HepG2 (cell line): ENCODE measurements at regions not wholly inside any gene's neighbourhood (a gene's known extent, or its start where the extent isn't known, plus 50 kb on each side); places are given as distances from the start of the nearest gene placed in this dataset.

Source experiments
- ATAC-seq: fragments of 200-7000 bp; cut with Tn5 transposase; 3 replicates; pipeline ENCODE4 v1.9.1; 2020; ENCODE audit warnings: mild to moderate bottlenecking, moderate library complexity
- BruUV-seq: library from RNA; stranded (reverse); fragments of 400-500 nt; replicated peaks from 2 replicates; lab custom pipeline; 2021; lab: Mats Ljungman, UMichigan
- CTCF ChIA-PET: fragments of 300-600 bp; formaldehyde crosslinking; extraction: SDS; loops from one replicate; lab custom pipeline; 2021; ENCODE audit warnings: low total read pairs, inconsistent platforms, low intra/inter-chr PET ratio; lab: Yijun Ruan, JAX
- POLR2A ChIA-PET: fragments of 350-600 bp; sonication (Branson Sonifier 250); formaldehyde crosslinking; loops from one replicate; lab custom pipeline; 2020; ENCODE audit warnings: antibody characterized with exemption, inconsistent platforms; lab: Yijun Ruan, JAX
- DNase-seq: peaks from one replicate; pipeline ENCODE4 v3.0.0-alpha.2; 2015; ENCODE audit warnings: low spot score
- FAIRE-seq: peaks from 3 replicates; lab custom pipeline; 2011; peaks lifted over from hg19 to GRCh38; lab: Jason Lieb, UNC
- H2AFZ ChIP-seq: one replicate; pipeline ENCODE4 v1.6.1; 2011; ENCODE audit warnings: low read length, inconsistent platforms
- H3K27ac ChIP-seq: fragments of 300-600 bp; 3 replicates; pipeline ENCODE4 v1.8.0; 2011; ENCODE audit warnings: mixed run types, mild to moderate bottlenecking, mixed read lengths, low read length, inconsistent platforms; ENCODE audit not compliant: insufficient read depth; ENCODE audit errors: extremely low read length
- H3K27me3 ChIP-seq, 2 experiments: fragments of 200-600 bp in 1 of 2; 2 replicates in 1 of 2; 3 replicates in 1 of 2; pipeline versions ENCODE4 v1.6.0 to v1.8.0; 2011; ENCODE audit warnings: low read length in 2 of 2, mild to moderate bottlenecking in 2 of 2, moderate library complexity in 2 of 2, inconsistent platforms in 1 of 2; ENCODE audit not compliant: insufficient read depth in 2 of 2, control insufficient read depth in 1 of 2
- H3K36me3 ChIP-seq, 2 experiments: fragments of 200-600 bp in 1 of 2; replicated peaks in 1 of 2; 2 replicates in 1 of 2; 3 replicates in 1 of 2; pipeline versions ENCODE4 v1.5.1 to v1.8.0; 2011; ENCODE audit warnings: low read length in 2 of 2, inconsistent platforms in 1 of 2; ENCODE audit not compliant: insufficient read depth in 2 of 2, control insufficient read depth in 1 of 2
- H3K4me1 ChIP-seq: 2 replicates; pipeline ENCODE4 v1.5.1; 2012; ENCODE audit warnings: low read length, inconsistent platforms; ENCODE audit not compliant: insufficient read depth
- H3K4me2 ChIP-seq: 2 replicates; pipeline ENCODE4 v1.6.0; 2011; ENCODE audit warnings: low read depth, low read length, inconsistent platforms
- H3K4me3 ChIP-seq, 3 experiments: fragments of 200-600 bp in 1 of 3; sonication (generic), shearing (Covaris generic) in 1 of 3; replicated peaks in 1 of 3; 2 replicates each; pipeline ENCODE4 v1.5.1; 2011 to 2016; ENCODE audit warnings: low read length in 3 of 3, inconsistent platforms in 2 of 3, low read depth in 2 of 3, mild to moderate bottlenecking in 2 of 3, control low read depth in 1 of 3, mixed read lengths in 1 of 3; ENCODE audit not compliant: insufficient read depth in 1 of 3
- H3K79me2 ChIP-seq: one replicate; pipeline ENCODE4 v1.6.1; 2011; ENCODE audit warnings: low read length, inconsistent platforms; ENCODE audit not compliant: insufficient read depth
- H3K9ac ChIP-seq: 2 replicates; pipeline ENCODE4 v1.6.0; 2011; ENCODE audit warnings: mild to moderate bottlenecking, low read depth, low read length, inconsistent platforms; ENCODE audit not compliant: insufficient read depth
- H3K9me3 ChIP-seq: 2 replicates; pipeline ENCODE4 v1.5.1; 2012; ENCODE audit warnings: mild to moderate bottlenecking, low read length
- H4K20me1 ChIP-seq: 2 replicates; pipeline ENCODE4 v1.6.0; 2011; ENCODE audit warnings: inconsistent platforms, mild to moderate bottlenecking, low read length, moderate library complexity; ENCODE audit not compliant: insufficient read depth
- CREB1 ChIP-seq, 2 experiments: fragments of 450-650 bp in 1 of 2; IDR thresholded peaks; 2 replicates each; pipeline ENCODE4 v1.6.1; 2016 to 2017; ENCODE audit warnings: control low read depth in 1 of 2, mild to moderate bottlenecking in 1 of 2, missing compliant biosample characterization in 1 of 2, missing genetic modification characterization in 1 of 2
- GFI1 ChIP-seq: sonication (generic); formaldehyde crosslinking; IDR thresholded peaks from 2 replicates; pipeline ENCODE4 v1.5.0; 2020; ENCODE audit warnings: missing genetic modification reagents, mild to moderate bottlenecking, borderline replicate concordance
- HES4 ChIP-seq: sonication (generic); formaldehyde crosslinking; IDR thresholded peaks from 2 replicates; pipeline ENCODE4 v1.9.0; 2021; ENCODE audit warnings: mild to moderate bottlenecking, missing genetic modification reagents, borderline replicate concordance
- IKZF4 ChIP-seq: sonication (generic); formaldehyde crosslinking; IDR thresholded peaks from 2 replicates; pipeline ENCODE4 v1.5.1; 2020; ENCODE audit warnings: borderline replicate concordance, mild to moderate bottlenecking, low read depth, missing genetic modification reagents; ENCODE audit errors: not compliant biosample characterization
- MEIS2 ChIP-seq: sonication (generic); formaldehyde crosslinking; IDR thresholded peaks from 2 replicates; pipeline ENCODE4 v1.9.0; 2021; ENCODE audit warnings: mild to moderate bottlenecking, missing genetic modification reagents
- PHB2 ChIP-seq: fragments of 450-650 bp; IDR thresholded peaks from 2 replicates; pipeline ENCODE4 v1.6.1; 2018; ENCODE audit not compliant: partially characterized antibody
- PHF5A ChIP-seq: IDR thresholded peaks from one replicate; pipeline ENCODE4 v1.6.1; 2018; ENCODE audit warnings: low read depth, missing genetic modification reagents; ENCODE audit not compliant: unreplicated experiment
- RBAK ChIP-seq: sonication (generic); formaldehyde crosslinking; IDR thresholded peaks from 2 replicates; pipeline ENCODE4 v1.5.1; 2020; ENCODE audit warnings: mild to moderate bottlenecking, missing genetic modification reagents
- RFX3 ChIP-seq: IDR thresholded peaks from 2 replicates; pipeline ENCODE4 v1.6.1; 2016; ENCODE audit warnings: missing biosample characterization, missing genetic modification reagents
- TOE1 ChIP-seq: sonication (generic); formaldehyde crosslinking; IDR thresholded peaks from 2 replicates; pipeline ENCODE4 v1.4.0; 2020; ENCODE audit warnings: mild to moderate bottlenecking, missing genetic modification reagents
- ZBTB8A ChIP-seq: sonication (generic); formaldehyde crosslinking; IDR thresholded peaks from 2 replicates; pipeline ENCODE4 v1.4.0; 2020; ENCODE audit warnings: mild to moderate bottlenecking, low read depth, missing genetic modification reagents, borderline replicate concordance
- ZNF34 ChIP-seq: sonication (generic); formaldehyde crosslinking; IDR thresholded peaks from 2 replicates; pipeline ENCODE4 v1.4.0; 2020; ENCODE audit warnings: mild to moderate bottlenecking, missing genetic modification reagents, borderline replicate concordance
- ZNF567 ChIP-seq: sonication (generic); formaldehyde crosslinking; IDR thresholded peaks from 2 replicates; pipeline ENCODE4 v1.8.1; 2023; ENCODE audit warnings: mild to moderate bottlenecking, missing genetic modification reagents, borderline replicate concordance
- ZNF703 ChIP-seq: sonication (generic); formaldehyde crosslinking; IDR thresholded peaks from 2 replicates; pipeline ENCODE4 v1.5.1; 2020; ENCODE audit warnings: missing genetic modification reagents, mild to moderate bottlenecking, moderate library complexity, borderline replicate concordance
- WGBS: methylation state at CpG from one replicate; pipeline ENCODE4 v1.1.6; 2017; ENCODE audit warnings: low lambda C conversion rate; 5-methylcytosine and 5-hydroxymethylcytosine counted together
- in situ Hi-C: cut with HindIII; loops from 2 replicates; pipeline ENCODE4 v1.10.0; 2017; ENCODE audit warnings: low pct_unique_long_range_greater_than_20kb; ENCODE audit not compliant: extremely low pct_ligation_motif_present
- intact Hi-C: fragments of 100-400 bp; cut with micrococcal nuclease; formaldehyde crosslinking; loops from one replicate; pipeline ENCODE4 v1.10.0; 2022; ENCODE audit not compliant: unreplicated experiment
- TF ChIP-seq, protein P1 (sequence below): IDR thresholded peaks from 2 replicates; pipeline ENCODE4 v1.6.1; 2012; ENCODE audit warnings: low read length, improper control_type of control experiment

- H3K27me3 ChIP-seq: no peaks in the 10 kb centered on the region
- in situ Hi-C loops (no loop called here), intact Hi-C loops (no loop called here)
- no peak for DNase-seq
- FAIRE-seq: no peak
- no peak overlapping the region for H3K4me2 ChIP-seq
- H3K4me3 ChIP-seq: no peak overlapping the region
- TF ChIP-seq RBAK (CRISPR knock-in tag) (no peak), PHF5A (no peak), ZNF567 (CRISPR knock-in tag) (no peak)
- TF ChIP-seq, all 625 proteins: peak for 0
- Histone ChIP-seq H4K20me1 (no peaks in the 10 kb centered on the region), H2AFZ (no peak overlapping the region), H3K36me3 (no peaks in the 10 kb centered on the region), H3K79me2 (no peaks in the 10 kb centered on the region), H3K9me3 (peaks cover 8% of the 10 kb centered on the region; the same call in 1 of the 2 replicates), H3K4me1 (no peaks in the 10 kb centered on the region), H3K27ac (no peak overlapping the region), H3K9ac (no peak overlapping the region)
- ChIA-PET POLR2A (no interaction called here), CTCF (no interaction called here)
- no peak for ATAC-seq
- BruUV-seq: no TSS peak
- WGBS: 4% methylated on average over 3 of the region's 3 CpGs
Observed at GRCh38 chr10:36455526-36456133, 669.8 kb upstream of the ANKRD30A start.

- H3K9me3 ChIP-seq: no peaks in the 10 kb centered on the region; the same call in 1 of the 2 replicates
- no peak overlapping the region for H3K9ac ChIP-seq
- H3K36me3 ChIP-seq: no peaks in the 10 kb centered on the region
- intact Hi-C loops: no loop called here
- 68% methylated on average over 4 of the region's 4 CpGs for WGBS
- POLR2A ChIA-PET: no interaction called here
- ATAC-seq: no peak
- no peak overlapping the region for H3K27ac ChIP-seq
- H4K20me1 ChIP-seq: no peaks in the 10 kb centered on the region
- BruUV-seq: no TSS peak
- no peak for TF ChIP-seq PHB2
- no peak for TF ChIP-seq CREB1 (IDR thresholded peaks at IDR 0.05)
- no peak for TF ChIP-seq CREB1 (CRISPR knock-in tag; IDR thresholded peaks at IDR 0.05)
- no peak for TF ChIP-seq MEIS2 (CRISPR knock-in tag)
- TF ChIP-seq TOE1 (CRISPR knock-in tag): no peak
- TF ChIP-seq GFI1 (CRISPR knock-in tag): no peak
- TF ChIP-seq IKZF4 (CRISPR knock-in tag): no peak
- TF ChIP-seq ZNF703 (CRISPR knock-in tag): no peak
- TF ChIP-seq HES4 (CRISPR knock-in tag): no peak
- TF ChIP-seq ZNF34 (CRISPR knock-in tag): no peak
- no peak for TF ChIP-seq ZBTB8A (CRISPR knock-in tag)
- TF ChIP-seq RFX3: no peak
- TF ChIP-seq, protein P1, sequence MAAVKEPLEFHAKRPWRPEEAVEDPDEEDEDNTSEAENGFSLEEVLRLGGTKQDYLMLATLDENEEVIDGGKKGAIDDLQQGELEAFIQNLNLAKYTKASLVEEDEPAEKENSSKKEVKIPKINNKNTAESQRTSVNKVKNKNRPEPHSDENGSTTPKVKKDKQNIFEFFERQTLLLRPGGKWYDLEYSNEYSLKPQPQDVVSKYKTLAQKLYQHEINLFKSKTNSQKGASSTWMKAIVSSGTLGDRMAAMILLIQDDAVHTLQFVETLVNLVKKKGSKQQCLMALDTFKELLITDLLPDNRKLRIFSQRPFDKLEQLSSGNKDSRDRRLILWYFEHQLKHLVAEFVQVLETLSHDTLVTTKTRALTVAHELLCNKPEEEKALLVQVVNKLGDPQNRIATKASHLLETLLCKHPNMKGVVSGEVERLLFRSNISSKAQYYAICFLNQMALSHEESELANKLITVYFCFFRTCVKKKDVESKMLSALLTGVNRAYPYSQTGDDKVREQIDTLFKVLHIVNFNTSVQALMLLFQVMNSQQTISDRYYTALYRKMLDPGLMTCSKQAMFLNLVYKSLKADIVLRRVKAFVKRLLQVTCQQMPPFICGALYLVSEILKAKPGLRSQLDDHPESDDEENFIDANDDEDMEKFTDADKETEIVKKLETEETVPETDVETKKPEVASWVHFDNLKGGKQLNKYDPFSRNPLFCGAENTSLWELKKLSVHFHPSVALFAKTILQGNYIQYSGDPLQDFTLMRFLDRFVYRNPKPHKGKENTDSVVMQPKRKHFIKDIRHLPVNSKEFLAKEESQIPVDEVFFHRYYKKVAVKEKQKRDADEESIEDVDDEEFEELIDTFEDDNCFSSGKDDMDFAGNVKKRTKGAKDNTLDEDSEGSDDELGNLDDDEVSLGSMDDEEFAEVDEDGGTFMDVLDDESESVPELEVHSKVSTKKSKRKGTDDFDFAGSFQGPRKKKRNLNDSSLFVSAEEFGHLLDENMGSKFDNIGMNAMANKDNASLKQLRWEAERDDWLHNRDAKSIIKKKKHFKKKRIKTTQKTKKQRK: no peak
- TF ChIP-seq, all 625 proteins: peak for 0
- Histone ChIP-seq H3K27me3 (no peaks in the 10 kb centered on the region), H3K4me1 (peaks cover 8% of the 10 kb centered on the region; the same call in 1 of the 2 replicates), H2AFZ (no peak overlapping the region), H3K4me3 (no peak overlapping the region), H3K4me2 (no peak overlapping the region), H3K79me2 (no peaks in the 10 kb centered on the region)
- in situ Hi-C loops: no loop called here
- no peak for DNase-seq
- no peak for FAIRE-seq
- CTCF ChIA-PET: no interaction called here
Observed at GRCh38 chr10:36452851-36453250, 672.5 kb upstream of the ANKRD30A start.
